ENCODE measurements at regions not wholly inside any gene's neighbourhood (a gene's known extent, or its start where the extent isn't known, plus 50 kb on each side); places are given as distances from the start of the nearest gene placed in this dataset.

DNA sequence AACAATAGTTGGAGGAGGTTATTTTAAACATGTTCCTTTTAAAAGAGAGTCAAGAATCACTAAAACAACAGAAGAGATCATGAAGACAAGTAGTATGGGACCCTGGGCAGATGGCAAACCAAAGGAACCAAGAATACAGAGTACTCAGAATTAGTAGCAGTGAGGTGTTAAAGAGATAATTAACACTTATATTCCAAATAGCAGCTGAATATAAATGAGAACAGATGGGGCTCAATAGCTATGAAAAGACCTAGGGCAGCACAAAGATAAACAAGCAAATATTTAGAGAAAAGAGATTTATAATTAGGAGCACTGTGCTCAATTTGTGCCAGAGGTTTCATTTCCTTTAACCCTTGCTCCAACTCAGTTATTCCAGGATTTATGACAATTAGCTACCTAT, 159.1 kb downstream of the FAM114A2 start:
- DNase-seq: peak; percentile 52

DNA sequence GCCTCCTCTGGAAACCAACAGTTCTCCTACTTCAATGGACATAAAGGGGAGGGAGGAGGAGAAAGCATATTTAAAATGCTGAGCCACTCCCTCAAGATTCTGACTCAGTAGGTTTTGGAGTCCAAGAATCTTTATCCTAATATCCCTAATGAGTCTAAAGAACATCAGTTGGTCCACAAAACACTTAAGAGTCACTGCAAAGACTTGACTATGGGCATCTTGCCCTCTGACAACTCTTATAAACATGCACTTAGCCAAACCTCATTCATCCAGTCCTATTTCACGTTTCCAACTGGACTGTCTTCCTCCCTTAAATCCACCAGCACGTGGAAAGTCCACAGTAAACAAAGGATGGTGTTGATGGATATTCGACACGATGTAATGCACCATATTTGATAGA, 172.5 kb downstream of the FAM114A2 start:
- DNase-seq: no peak

DNA sequence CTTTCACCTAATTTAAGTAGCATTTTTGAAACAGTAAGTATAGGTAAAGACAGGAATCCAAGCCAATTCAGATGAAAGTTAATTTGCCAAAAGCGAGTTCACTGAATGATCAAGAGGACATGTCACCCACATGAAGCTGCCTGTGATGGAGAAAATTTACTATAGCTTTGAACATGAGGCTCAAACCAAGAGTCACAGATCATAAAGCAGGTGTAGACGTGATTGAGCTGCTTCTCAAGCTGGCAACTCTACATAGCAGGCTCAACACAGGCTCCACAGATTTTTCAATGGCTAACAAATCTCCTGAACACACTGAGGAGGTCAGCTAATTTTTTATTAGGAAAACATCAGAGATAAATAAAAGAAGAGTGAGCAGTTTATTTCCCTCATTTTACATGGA, 173.7 kb downstream of the FAM114A2 start:
- DNase-seq: no peak

DNA sequence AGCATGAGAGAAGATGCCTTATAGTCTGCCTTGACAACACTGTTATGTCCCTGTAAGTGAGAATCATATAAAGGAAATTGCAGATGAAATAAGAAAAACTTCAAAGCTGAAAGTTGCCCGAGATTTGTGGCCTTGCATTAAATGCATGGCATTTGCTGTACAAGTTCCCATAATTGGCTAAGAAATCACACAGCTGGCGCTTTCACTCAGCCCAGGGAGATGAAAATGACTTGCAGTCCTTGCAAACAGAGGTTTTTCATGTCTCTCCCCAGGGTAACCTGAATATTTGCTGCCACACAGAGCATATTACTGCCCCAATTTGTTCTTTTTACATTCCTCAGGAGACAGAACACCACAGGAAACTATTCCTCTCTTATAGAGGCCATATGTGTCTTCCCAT, 174.8 kb downstream of the FAM114A2 start:
- DNase-seq: no peak
